Adrenal gland (tissue), 9 donors: ENCODE measurements at regions not wholly inside any gene's neighbourhood (a gene's known extent, or its start where the extent isn't known, plus 50 kb on each side); places are given as distances from the start of the nearest gene placed in this dataset.

Experiments used
- DNase-seq, 7 donors: peaks; one replicate each; pipeline ENCODE4 v3.0.0-alpha.2; 2019 to 2020
- H3K27ac ChIP-seq, 5 donors: fragments of 200-600 bp; sonication (generic) in 4 of 5; 1 replicate in 3 of 5; 2 replicates in 2 of 5; pipeline versions ENCODE4 v1.5.1 to v1.8.0; 2016 to 2020; ENCODE audit warnings: mild to moderate bottlenecking in 1 of 5
- H3K27me3 ChIP-seq: fragments of 200-600 bp; 2 replicates; pipeline ENCODE4 v1.8.0; 2021
- H3K36me3 ChIP-seq, 2 donors: fragments of 200-600 bp; replicated peaks in 1 of 2; 1 replicate in 1 of 2; 2 replicates in 1 of 2; pipeline versions ENCODE4 v1.5.1 to v1.8.0; 2018 to 2022
- H3K4me1 ChIP-seq, 2 donors: fragments of 200-600 bp; replicated peaks in 1 of 2; 1 replicate in 1 of 2; 2 replicates in 1 of 2; pipeline versions ENCODE4 v1.5.1 to v1.8.0; 2018 to 2021
- H3K4me3 ChIP-seq, 4 donors: fragments of 200-600 bp; sonication (generic) in 3 of 4; one replicate each; pipeline ENCODE4 v1.5.1; 2016 to 2018
- H3K9me3 ChIP-seq, 3 donors: fragments of 200-600 bp; sonication (generic) in 1 of 3; replicated peaks in 1 of 3; 1 replicate in 2 of 3; 2 replicates in 1 of 3; pipeline versions ENCODE4 v1.5.1 to v1.8.0; 2016 to 2021
- CTCF ChIP-seq, 6 experiments: fragments of 450-650 bp in 4 of 6; fragments of 200-600 bp in 2 of 6; sonication (generic) in 1 of 6; IDR thresholded peaks; 1 replicate in 5 of 6; 2 replicates in 1 of 6; pipeline versions ENCODE4 v1.5.1 to v1.8.0; 2016 to 2021; ENCODE audit warnings: antibody characterized with exemption in 6 of 6, mild to moderate bottlenecking in 2 of 6, moderate library complexity in 1 of 6
- POLR2A ChIP-seq, 2 donors: fragments of 450-650 bp; IDR thresholded peaks; one replicate each; pipeline ENCODE4 v1.6.1; 2017; ENCODE audit warnings: antibody characterized with exemption in 2 of 2, mild to moderate bottlenecking in 2 of 2, moderate library complexity in 1 of 2
- WGBS, 4 donors: extraction: QIAGEN DNeasy Blood & Tissue Kit in 2 of 4; methylation state at CpG; one replicate each; pipeline versions ENCODE4 v1.1.5 to v1.1.7; 2013 to 2017; 5-methylcytosine and 5-hydroxymethylcytosine counted together
- intact Hi-C, 2 donors: fragments of 100-400 bp; cut with DNase I; formaldehyde crosslinking; loops; one replicate each; pipeline versions ENCODE4 v1.14.1 to v1.15.0; 2022 to 2023
- donor health status: healthy with polysubstance abuse.
- donor health status: Bipolar disorder and iron deficiency.
- donor health status: DM: yes; HTN: yes; CAD: no.
- donor health status: DM: no; HTN: no; CAD: no.
- donor health status: DM: no; HTN: no; CAD: no.

- peak in 3 of 7 donors; percentile 21 to 64 (median 27) for DNase-seq
- TF ChIP-seq POLR2A (IDR thresholded peaks at IDR 0.05) (no peak), CTCF (IDR thresholded peaks at IDR 0.05) (no peak)
- intact Hi-C loops = no loop called here
- Histone ChIP-seq H3K36me3 (no peaks in the 10 kb centered on the region), H3K4me3 (no peak overlapping the region), H3K9me3 (no peaks in the 10 kb centered on the region), H3K4me1 (no peaks in the 10 kb centered on the region), H3K27me3 (no peaks in the 10 kb centered on the region), H3K27ac (no peak overlapping the region)
- WGBS, 4 donors = 54 to 56% (median 55%) methylated on average over 4 of the region's 4 CpGs
These were observed 838.6 kb downstream of the BCL11B start for GRCh38 chr14:98433436-98433835.

GRCh38 chr14:98437113-98437512, 834.9 kb downstream of the BCL11B start:
- Histone ChIP-seq H3K27me3 (no peaks in the 10 kb centered on the region), H3K4me1 (no peaks in the 10 kb centered on the region), H3K9me3 (no peaks in the 10 kb centered on the region), H3K36me3 (no peaks in the 10 kb centered on the region), H3K27ac (no peak overlapping the region), H3K4me3 (no peak overlapping the region)
- no peak for DNase-seq
- TF ChIP-seq POLR2A (IDR thresholded peaks at IDR 0.05) (no peak), CTCF (IDR thresholded peaks at IDR 0.05) (no peak)
- intact Hi-C loops = no loop called here
- 84 to 89% (median 85%) methylated on average over 2 of the region's 2 CpGs for WGBS, 4 donors

GRCh38 chr14:98444077-98444476, 827.9 kb downstream of the BCL11B start:
- H3K27me3 ChIP-seq = no peaks in the 10 kb centered on the region
- H3K9me3 ChIP-seq = no peaks in the 10 kb centered on the region
- intact Hi-C loops = no loop called here
- DNase-seq = no peak
- 61 to 80% (median 70%) methylated on average over 2 of the region's 2 CpGs for WGBS, 4 donors
- H3K4me3 ChIP-seq = no peak overlapping the region
- H3K27ac ChIP-seq = no peak overlapping the region
- no peaks in the 10 kb centered on the region for H3K4me1 ChIP-seq
- no peaks in the 10 kb centered on the region for H3K36me3 ChIP-seq
- TF ChIP-seq CTCF (IDR thresholded peaks at IDR 0.05) = no peak
- no peak for TF ChIP-seq POLR2A (IDR thresholded peaks at IDR 0.05)

GRCh38 chr14:98445718-98446117, 826.3 kb downstream of the BCL11B start:
- WGBS, 4 donors = 59 to 71% (median 64%) methylated on average over 2 of the region's 2 CpGs
- no peak for DNase-seq
- H3K27ac ChIP-seq = no peak overlapping the region
- TF ChIP-seq CTCF (IDR thresholded peaks at IDR 0.05) = no peak
- no peak for TF ChIP-seq POLR2A (IDR thresholded peaks at IDR 0.05)
- intact Hi-C loops = no loop called here
- H3K4me3 ChIP-seq = no peak overlapping the region
- H3K4me1 ChIP-seq = no peaks in the 10 kb centered on the region
- no peaks in the 10 kb centered on the region for H3K36me3 ChIP-seq
- H3K9me3 ChIP-seq = no peaks in the 10 kb centered on the region
- no peaks in the 10 kb centered on the region for H3K27me3 ChIP-seq
